GM23338 (cell line): ENCODE measurements at regions not wholly inside any gene's neighbourhood (a gene's known extent, or its start where the extent isn't known, plus 50 kb on each side); places are given as distances from the start of the nearest gene placed in this dataset.

Experiments
- ATAC-seq: fragments of 200-7000 bp; cut with Tn5 transposase; 3 replicates; pipeline ENCODE4 v1.9.1; 2020
- DNase-seq: peaks from one replicate; pipeline ENCODE4 v3.0.0-alpha.2; 2015; ENCODE audit warnings: low spot score
- H2AFZ ChIP-seq: fragments of 200-600 bp; sonication (generic); 2 replicates; pipeline ENCODE4 v1.8.0; 2016; ENCODE audit warnings: antibody characterized with exemption, mild to moderate bottlenecking, moderate library complexity
- H3F3A ChIP-seq: fragments of 200-600 bp; sonication (generic); replicated peaks from 2 replicates; pipeline ENCODE4 v1.8.0; 2017; ENCODE audit warnings: antibody characterized with exemption, mixed run types, low read depth
- H3K27ac ChIP-seq: fragments of 200-600 bp; sonication (generic); 2 replicates; pipeline ENCODE4 v1.6.1; 2016; ENCODE audit warnings: low read depth
- H3K27me3 ChIP-seq: fragments of 200-600 bp; sonication (generic); 2 replicates; pipeline ENCODE4 v1.8.0; 2016; ENCODE audit warnings: mild to moderate bottlenecking, mixed run types, moderate library complexity; ENCODE audit not compliant: insufficient read depth
- H3K36me3 ChIP-seq: fragments of 200-600 bp; sonication (generic); 2 replicates; pipeline ENCODE4 v1.8.0; 2016; ENCODE audit warnings: mild to moderate bottlenecking; ENCODE audit not compliant: insufficient read depth
- H3K4me1 ChIP-seq: fragments of 200-600 bp; sonication (generic); 2 replicates; pipeline ENCODE4 v1.8.0; 2016; ENCODE audit warnings: mild to moderate bottlenecking, moderate library complexity; ENCODE audit not compliant: insufficient read depth
- H3K4me2 ChIP-seq: fragments of 200-600 bp; sonication (generic); 2 replicates; pipeline ENCODE4 v1.7.1; 2017; ENCODE audit warnings: mixed run types
- H3K4me3 ChIP-seq: fragments of 200-600 bp; sonication (generic); 2 replicates; pipeline ENCODE4 v1.6.1; 2016; ENCODE audit warnings: mixed run types
- H3K79me2 ChIP-seq: fragments of 200-600 bp; sonication (generic); replicated peaks from 2 replicates; pipeline ENCODE4 v1.8.0; 2017; ENCODE audit warnings: mild to moderate bottlenecking; ENCODE audit not compliant: insufficient read depth
- H3K9me2 ChIP-seq: fragments of 200-600 bp; sonication (generic); 2 replicates; pipeline ENCODE4 v1.8.0; 2017; ENCODE audit not compliant: insufficient read depth
- H4K20me1 ChIP-seq: fragments of 200-600 bp; sonication (generic); replicated peaks from 2 replicates; pipeline ENCODE4 v1.8.0; 2017; ENCODE audit warnings: mild to moderate bottlenecking; ENCODE audit not compliant: insufficient read depth
- H3K27ac Mint-ChIP-seq: 2 replicates; pipeline ENCODE4 v1.8.0; 2020; ENCODE audit warnings: inconsistent platforms, mild to moderate bottlenecking, moderate library complexity, mixed read lengths
- H3K27me3 Mint-ChIP-seq: 3 replicates; pipeline ENCODE4 v1.8.0; 2022; ENCODE audit warnings: low read depth, mild to moderate bottlenecking, moderate library complexity, mixed read lengths, inconsistent platforms; ENCODE audit not compliant: insufficient read depth, poor library complexity
- H3K36me3 Mint-ChIP-seq: 3 replicates; pipeline ENCODE4 v1.8.0; 2021; ENCODE audit warnings: low read depth, mild to moderate bottlenecking, inconsistent platforms, moderate library complexity, mixed read lengths
- H3K4me1 Mint-ChIP-seq: 3 replicates; pipeline ENCODE4 v1.8.0; 2020; ENCODE audit warnings: mild to moderate bottlenecking, inconsistent platforms, mixed read lengths
- H3K4me3 Mint-ChIP-seq: 3 replicates; pipeline ENCODE4 v1.8.0; 2021; ENCODE audit warnings: moderate library complexity, mild to moderate bottlenecking, inconsistent platforms, mixed read lengths
- H3K9me3 Mint-ChIP-seq: 3 replicates; pipeline ENCODE4 v1.8.0; 2020; ENCODE audit warnings: moderate library complexity, mild to moderate bottlenecking, inconsistent platforms, mixed read lengths
- CTCF ChIP-seq, 2 experiments: fragments of 200-600 bp in 1 of 2; sonication (generic) in 1 of 2; conservative IDR thresholded peaks; 2 replicates each; pipeline versions ENCODE4 v1.5.1 to v1.6.1; 2016 to 2017; ENCODE audit warnings: antibody characterized with exemption in 2 of 2, low read depth in 2 of 2, mild to moderate bottlenecking in 2 of 2, moderate library complexity in 1 of 2
- ETS1 ChIP-seq: IDR thresholded peaks from 2 replicates; pipeline ENCODE4 v1.6.1; 2016; ENCODE audit warnings: antibody characterized with exemption
- EZH2 ChIP-seq: fragments of 200-600 bp; sonication (generic); IDR thresholded peaks from one replicate; pipeline ENCODE4 v1.8.0; 2017; ENCODE audit warnings: antibody characterized with exemption, mild to moderate bottlenecking, low read depth; ENCODE audit not compliant: unreplicated experiment
- EZH2phosphoT487 ChIP-seq: fragments of 200-600 bp; sonication (generic); IDR thresholded peaks from one replicate; pipeline ENCODE4 v1.8.1; 2018; ENCODE audit warnings: antibody characterized with exemption; ENCODE audit not compliant: unreplicated experiment
- JUNB ChIP-seq: IDR thresholded peaks from one replicate; pipeline ENCODE4 v1.6.1; 2016; ENCODE audit warnings: antibody characterized with exemption; ENCODE audit not compliant: unreplicated experiment
- NANOG ChIP-seq: IDR thresholded peaks from 2 replicates; pipeline ENCODE4 v1.6.1; 2016; ENCODE audit warnings: antibody characterized with exemption, borderline replicate concordance
- POLR2AphosphoS5 ChIP-seq: IDR thresholded peaks from 2 replicates; pipeline ENCODE4 v1.6.1; 2016; ENCODE audit warnings: antibody characterized with exemption, low read depth
- STAT1 ChIP-seq: IDR thresholded peaks from one replicate; pipeline ENCODE4 v1.6.1; 2016; ENCODE audit warnings: antibody characterized with exemption; ENCODE audit not compliant: unreplicated experiment
- ZNF114 ChIP-seq: fragments of 250-450 bp; sonication (Bioruptor Pico); IDR thresholded peaks from 2 replicates; pipeline ENCODE4 v1.5.0; 2020; ENCODE audit warnings: mild to moderate bottlenecking, moderate library complexity
- ZNF331 ChIP-seq: fragments of 250-450 bp; sonication (Bioruptor Pico); IDR thresholded peaks from 2 replicates; pipeline ENCODE4 v1.5.0; 2020; ENCODE audit warnings: low read depth, mild to moderate bottlenecking, moderate library complexity
- ZNF462 ChIP-seq: fragments of 250-450 bp; sonication (Bioruptor Pico); IDR thresholded peaks from 2 replicates; pipeline ENCODE4 v1.5.0; 2020; ENCODE audit warnings: mild to moderate bottlenecking, moderate library complexity

- Mint-ChIP-seq H3K9me3 (peaks cover 97% of the 10 kb centered on the region), H3K27me3 (peaks cover 6% of the 10 kb centered on the region), H3K27ac (no peak overlapping the region), H3K4me3 (no peak overlapping the region), H3K4me1 (no peaks in the 10 kb centered on the region), H3K36me3 (peaks cover 48% of the 10 kb centered on the region)
- ATAC-seq: no peak
- H3F3A ChIP-seq: no peaks in the 10 kb centered on the region
- H3K9me2 ChIP-seq: no peaks in the 10 kb centered on the region
- no peaks in the 10 kb centered on the region for H3K4me1 ChIP-seq
- DNase-seq: no peak
- H3K4me3 ChIP-seq: no peak overlapping the region
- no peak overlapping the region for H3K4me2 ChIP-seq
- no peaks in the 10 kb centered on the region for H3K27me3 ChIP-seq
- no peaks in the 10 kb centered on the region for H4K20me1 ChIP-seq
- no peak overlapping the region for H2AFZ ChIP-seq
- no peaks in the 10 kb centered on the region for H3K36me3 ChIP-seq
- no peak overlapping the region for H3K27ac ChIP-seq
- no peak for TF ChIP-seq POLR2AphosphoS5
- TF ChIP-seq ZNF331: no peak
- no peak for TF ChIP-seq ZNF114 (CRISPR knock-in tag)
- no peak for TF ChIP-seq NANOG
- TF ChIP-seq EZH2: no peak
- TF ChIP-seq STAT1: no peak
- no peak for TF ChIP-seq ETS1
- H3K79me2 ChIP-seq: no peaks in the 10 kb centered on the region
Observed at GRCh38 chr17:27079660-27080059, 214.3 kb upstream of the WSB1 start.

GRCh38 chr17:27081002-27081638 is 212.8 kb upstream of the WSB1 start:
- peaks cover 40% of the 10 kb centered on the region for H3K36me3 Mint-ChIP-seq
- no peak overlapping the region for H2AFZ ChIP-seq
- H3K36me3 ChIP-seq: no peaks in the 10 kb centered on the region
- H3F3A ChIP-seq: no peaks in the 10 kb centered on the region
- DNase-seq (no peak), ATAC-seq (no peak)
- no peak overlapping the region for H3K27ac Mint-ChIP-seq
- H3K27me3 ChIP-seq: no peaks in the 10 kb centered on the region
- H3K4me1 ChIP-seq: no peaks in the 10 kb centered on the region
- H3K27ac ChIP-seq: no peak overlapping the region
- H3K4me1 Mint-ChIP-seq: no peaks in the 10 kb centered on the region
- no peaks in the 10 kb centered on the region for H4K20me1 ChIP-seq
- no peak overlapping the region for H3K4me3 ChIP-seq
- no peaks in the 10 kb centered on the region for H3K9me2 ChIP-seq
- H3K9me3 Mint-ChIP-seq: peaks cover 97% of the 10 kb centered on the region
- H3K4me3 Mint-ChIP-seq: no peak overlapping the region
- H3K4me2 ChIP-seq: no peak overlapping the region
- H3K79me2 ChIP-seq: no peaks in the 10 kb centered on the region
- peaks cover 4% of the 10 kb centered on the region for H3K27me3 Mint-ChIP-seq
- TF ChIP-seq JUNB (no peak), EZH2phosphoT487 (no peak), ZNF462 (CRISPR knock-in tag) (no peak), ZNF114 (CRISPR knock-in tag) (no peak), EZH2 (no peak), CTCF (conservative IDR thresholded peaks at IDR 0.05; ENCODE audit: low read depth in 2 of 2) (no peak), NANOG (no peak), ZNF331 (no peak), ETS1 (no peak), STAT1 (no peak), POLR2AphosphoS5 (no peak)
